H9 (cell line): ENCODE measurements at regions not wholly inside any gene's neighbourhood (a gene's known extent, or its start where the extent isn't known, plus 50 kb on each side); places are given as distances from the start of the nearest gene placed in this dataset.
"Not testable (repeated sequence)": the region's sequence is repeated elsewhere in the genome, so short reads cannot be mapped to it uniquely, and the experiment has no call there.

Experiments used
- DNase-seq: peaks from one replicate; pipeline ENCODE4 v3.0.0-alpha.2; 2017
- H2AFZ ChIP-seq: one replicate; pipeline ENCODE4 v1.6.1; 2013; ENCODE audit warnings: mild to moderate bottlenecking, low read length, control low read depth, moderate library complexity
- H2AK5ac ChIP-seq: 2 replicates; pipeline ENCODE4 v1.6.1; 2013; ENCODE audit warnings: low read length, control low read depth, mixed read lengths; ENCODE audit not compliant: insufficient read length
- H2BK120ac ChIP-seq: one replicate; pipeline ENCODE4 v1.6.1; 2013; ENCODE audit warnings: low read depth, mild to moderate bottlenecking, low read length, control low read depth, inconsistent platforms; ENCODE audit not compliant: poor library complexity, severe bottlenecking
- H2BK12ac ChIP-seq: 2 replicates; pipeline ENCODE4 v1.6.1; 2013; ENCODE audit warnings: low read length, control low read depth, mixed read lengths, low read depth; ENCODE audit not compliant: insufficient read length
- H2BK15ac ChIP-seq: 2 replicates; pipeline ENCODE4 v1.6.1; 2013; ENCODE audit warnings: low read depth, low read length, control low read depth
- H2BK20ac ChIP-seq: one replicate; pipeline ENCODE4 v1.6.1; 2013; ENCODE audit warnings: low read depth, mild to moderate bottlenecking, low read length, control low read depth, inconsistent platforms; ENCODE audit not compliant: poor library complexity, severe bottlenecking
- H2BK5ac ChIP-seq: 2 replicates; pipeline ENCODE4 v1.6.1; 2013; ENCODE audit warnings: low read length, control low read depth, mixed read lengths; ENCODE audit not compliant: insufficient read length
- H3K14ac ChIP-seq: 2 replicates; pipeline ENCODE4 v1.6.1; 2013; ENCODE audit warnings: low read length, control low read depth; ENCODE audit not compliant: insufficient read depth
- H3K18ac ChIP-seq: 2 replicates; pipeline ENCODE4 v1.6.1; 2013; ENCODE audit warnings: low read depth, mild to moderate bottlenecking, mixed read lengths, low read length, control low read depth; ENCODE audit not compliant: insufficient read length
- H3K23ac ChIP-seq: 2 replicates; pipeline ENCODE4 v1.6.1; 2013; ENCODE audit warnings: low read length, control low read depth, mixed read lengths, low read depth; ENCODE audit not compliant: insufficient read length
- H3K23me2 ChIP-seq: 2 replicates; pipeline ENCODE4 v1.6.1; 2013; ENCODE audit warnings: low read depth, mild to moderate bottlenecking, mixed read lengths, low read length, control low read depth; ENCODE audit not compliant: insufficient read length, poor library complexity, severe bottlenecking
- H3K27ac ChIP-seq: 2 replicates; pipeline ENCODE4 v1.5.1; 2013; ENCODE audit warnings: low read length, control low read depth, mixed read lengths, low read depth; ENCODE audit not compliant: insufficient read length
- H3K27me3 ChIP-seq: 2 replicates; pipeline ENCODE4 v1.6.1; 2013; ENCODE audit warnings: low read length, control low read depth, inconsistent platforms; ENCODE audit not compliant: insufficient read depth
- H3K4ac ChIP-seq: 2 replicates; pipeline ENCODE4 v1.6.1; 2013; ENCODE audit warnings: low read depth, mild to moderate bottlenecking, control low read depth, inconsistent platforms, low read length, moderate library complexity
- H3K4me1 ChIP-seq: 2 replicates; pipeline ENCODE4 v1.6.1; 2013; ENCODE audit warnings: low read length, control low read depth, inconsistent platforms; ENCODE audit not compliant: insufficient read depth
- H3K4me2 ChIP-seq: 2 replicates; pipeline ENCODE4 v1.6.1; 2013; ENCODE audit warnings: low read length, control low read depth, mixed read lengths; ENCODE audit not compliant: insufficient read length, insufficient read depth
- H3K56ac ChIP-seq: 2 replicates; pipeline ENCODE4 v1.6.1; 2013; ENCODE audit warnings: low read depth, mild to moderate bottlenecking, mixed read lengths, low read length, control low read depth; ENCODE audit not compliant: insufficient read length
- H3K79me1 ChIP-seq: 2 replicates; pipeline ENCODE4 v1.6.1; 2013; ENCODE audit warnings: low read depth, mild to moderate bottlenecking, moderate library complexity, low read length, control low read depth, inconsistent platforms; ENCODE audit not compliant: insufficient read depth, poor library complexity, severe bottlenecking
- H3K79me2 ChIP-seq: 2 replicates; pipeline ENCODE4 v1.6.1; 2013; ENCODE audit warnings: low read length, control low read depth, inconsistent platforms; ENCODE audit not compliant: insufficient read depth
- H3K9ac ChIP-seq: 2 replicates; pipeline ENCODE4 v1.6.1; 2013; ENCODE audit warnings: low read length, control low read depth, mixed read lengths; ENCODE audit not compliant: insufficient read length; ENCODE audit errors: extremely low read depth
- H3K9me3 ChIP-seq: one replicate; pipeline ENCODE4 v1.6.1; 2013; ENCODE audit warnings: low read depth, low read length, inconsistent platforms; ENCODE audit not compliant: control insufficient read depth
- H3T11ph ChIP-seq: one replicate; pipeline ENCODE4 v1.6.1; 2013; ENCODE audit warnings: mild to moderate bottlenecking, low read length, control low read depth, inconsistent platforms
- H4K20me1 ChIP-seq: one replicate; pipeline ENCODE4 v1.6.1; 2013; ENCODE audit not compliant: control insufficient read depth, insufficient read length, insufficient read depth
- H4K5ac ChIP-seq: 2 replicates; pipeline ENCODE4 v1.6.1; 2013; ENCODE audit warnings: low read depth, mild to moderate bottlenecking, mixed read lengths, low read length, control low read depth; ENCODE audit not compliant: insufficient read length
- H4K8ac ChIP-seq: replicated peaks from 2 replicates; pipeline ENCODE4 v1.6.1; 2013; ENCODE audit warnings: low read length, control low read depth, mixed read lengths, low read depth; ENCODE audit not compliant: insufficient read length
- H4K91ac ChIP-seq: 2 replicates; pipeline ENCODE4 v1.6.1; 2013; ENCODE audit warnings: low read depth, mild to moderate bottlenecking, moderate library complexity, mixed read lengths, low read length, control low read depth; ENCODE audit not compliant: insufficient read length
- H3K27ac Mint-ChIP-seq, 3 experiments: 2 replicates in 2 of 3; 3 replicates in 1 of 3; pipeline ENCODE4 v1.8.0; 2020 to 2021; ENCODE audit warnings: mixed read lengths in 3 of 3, mild to moderate bottlenecking in 1 of 3, moderate library complexity in 1 of 3
- H3K27me3 Mint-ChIP-seq: 2 replicates; pipeline ENCODE4 v1.8.0; 2021; ENCODE audit warnings: low read depth, mild to moderate bottlenecking, moderate library complexity, mixed read lengths
- H3K36me3 Mint-ChIP-seq, 3 experiments: 2 replicates in 2 of 3; 3 replicates in 1 of 3; pipeline ENCODE4 v1.8.0; 2020 to 2021; ENCODE audit warnings: low read depth in 3 of 3, mixed read lengths in 3 of 3; ENCODE audit not compliant: insufficient read depth in 1 of 3
- H3K4me1 Mint-ChIP-seq, 2 experiments: 2 replicates each; pipeline ENCODE4 v1.8.0; 2020; ENCODE audit warnings: mixed read lengths in 2 of 2
- H3K4me3 Mint-ChIP-seq, 2 experiments: 2 replicates in 1 of 2; 3 replicates in 1 of 2; pipeline ENCODE4 v1.8.0; 2020 to 2021; ENCODE audit warnings: mild to moderate bottlenecking in 2 of 2, mixed read lengths in 2 of 2, moderate library complexity in 1 of 2
- H3K9me3 Mint-ChIP-seq, 2 experiments: 2 replicates in 1 of 2; 3 replicates in 1 of 2; pipeline ENCODE4 v1.8.0; 2020; ENCODE audit warnings: mild to moderate bottlenecking in 2 of 2, mixed read lengths in 2 of 2, moderate library complexity in 1 of 2
- WGBS: extraction: QIAGEN DNeasy Blood & Tissue Kit; methylation state at CpG from one replicate; pipeline ENCODE4 v1.1.7; 2013; ENCODE audit warnings: missing lambda C conversion rate, low lambda C conversion rate, mixed read lengths; ENCODE audit not compliant: insufficient read length; ENCODE audit errors: extremely low coverage; 5-methylcytosine and 5-hydroxymethylcytosine counted together
- TF ChIP-seq, protein P1 (sequence below): fragments of 200-600 bp; sonication (generic); conservative IDR thresholded peaks from 3 replicates; pipeline ENCODE4 v1.8.0; 2021; ENCODE audit warnings: antibody characterized with exemption, mild to moderate bottlenecking

GRCh38 chrX:142266417-142266816 lies 61.3 kb upstream of the MAGEC2 start:
- Mint-ChIP-seq H3K27me3 (peaks cover 20% of the 10 kb centered on the region), H3K27ac (no peak overlapping the region)
- no peak overlapping the region for H3T11ph ChIP-seq

DNA sequence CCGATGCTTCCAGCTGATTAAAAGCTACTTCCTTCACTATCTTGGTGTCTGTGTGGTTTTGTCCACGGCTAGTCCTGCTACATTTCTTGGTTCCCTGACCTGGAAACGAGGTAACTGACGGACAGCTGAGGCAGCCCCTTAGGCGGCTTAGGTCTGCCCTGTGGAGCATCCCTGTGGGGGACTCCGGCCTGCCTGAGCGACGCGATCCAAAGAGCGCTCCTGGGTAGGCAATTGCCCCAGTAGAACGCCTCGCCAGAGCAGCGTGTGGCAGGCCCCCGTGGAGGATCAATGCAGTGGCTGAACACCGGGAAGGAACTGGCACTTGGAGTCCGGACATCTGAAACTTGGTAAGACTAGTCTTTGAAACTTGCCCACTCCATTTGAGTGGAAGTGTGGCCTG lies 60.5 kb upstream of the MAGEC2 start:
- not testable (repeated sequence) for H4K91ac ChIP-seq, H3K18ac ChIP-seq, H3K23ac ChIP-seq, H3K79me2 ChIP-seq, H2BK5ac ChIP-seq, H3K27me3 ChIP-seq, H3K56ac ChIP-seq, H4K20me1 ChIP-seq, H3K4me2 ChIP-seq, H4K8ac ChIP-seq, H2BK20ac ChIP-seq, H3K4me3 Mint-ChIP-seq, H4K5ac ChIP-seq, H3K23me2 ChIP-seq, H2BK120ac ChIP-seq, H3K79me1 ChIP-seq, H3K9me3 ChIP-seq, H3K27ac ChIP-seq, H3K4me1 ChIP-seq, H3K27ac Mint-ChIP-seq, H3K14ac ChIP-seq, H2BK15ac ChIP-seq, DNase-seq, H2BK12ac ChIP-seq, H3K9ac ChIP-seq, H3K4ac ChIP-seq, H2AK5ac ChIP-seq, H2AFZ ChIP-seq, H3T11ph ChIP-seq, H3K4me1 Mint-ChIP-seq
- peaks cover 17% of the 10 kb centered on the region for H3K27me3 Mint-ChIP-seq
- WGBS: no CpG with 5 or more reads among the region's 16 CpGs
- H3K36me3 Mint-ChIP-seq: peaks cover 11 to 18% (median 11%) of the 10 kb centered on the region in 3 experiments; a peak in 5 of 7 replicates
- H3K9me3 Mint-ChIP-seq: peaks cover 56 to 65% of the 10 kb centered on the region in 2 experiments

More at GRCh38 chrX:142266417-142266816, 61.3 kb upstream of the MAGEC2 start:
- H2BK12ac ChIP-seq: no peak overlapping the region
- H2AK5ac ChIP-seq: no peak overlapping the region
- no peaks in the 10 kb centered on the region for H3K27me3 ChIP-seq
- no peaks in the 10 kb centered on the region for H3K23me2 ChIP-seq
- no peaks in the 10 kb centered on the region for H3K9me3 ChIP-seq
- no peak overlapping the region for H2BK15ac ChIP-seq
- H3K9me3 Mint-ChIP-seq: peaks cover 57 to 64% of the 10 kb centered on the region in 2 experiments
- H2BK20ac ChIP-seq: no peak overlapping the region
- H3K79me2 ChIP-seq: no peaks in the 10 kb centered on the region
- WGBS: no CpG with 5 or more reads among the region's 10 CpGs
- no peak overlapping the region for H3K23ac ChIP-seq
- H4K8ac ChIP-seq: no peak overlapping the region
- H4K20me1 ChIP-seq: no peaks in the 10 kb centered on the region
- H3K4me1 Mint-ChIP-seq: peaks cover 8% of the 10 kb centered on the region in 2 experiments; a peak in 3 of 4 replicates
- H3K14ac ChIP-seq: no peak overlapping the region
- TF ChIP-seq, protein P1, sequence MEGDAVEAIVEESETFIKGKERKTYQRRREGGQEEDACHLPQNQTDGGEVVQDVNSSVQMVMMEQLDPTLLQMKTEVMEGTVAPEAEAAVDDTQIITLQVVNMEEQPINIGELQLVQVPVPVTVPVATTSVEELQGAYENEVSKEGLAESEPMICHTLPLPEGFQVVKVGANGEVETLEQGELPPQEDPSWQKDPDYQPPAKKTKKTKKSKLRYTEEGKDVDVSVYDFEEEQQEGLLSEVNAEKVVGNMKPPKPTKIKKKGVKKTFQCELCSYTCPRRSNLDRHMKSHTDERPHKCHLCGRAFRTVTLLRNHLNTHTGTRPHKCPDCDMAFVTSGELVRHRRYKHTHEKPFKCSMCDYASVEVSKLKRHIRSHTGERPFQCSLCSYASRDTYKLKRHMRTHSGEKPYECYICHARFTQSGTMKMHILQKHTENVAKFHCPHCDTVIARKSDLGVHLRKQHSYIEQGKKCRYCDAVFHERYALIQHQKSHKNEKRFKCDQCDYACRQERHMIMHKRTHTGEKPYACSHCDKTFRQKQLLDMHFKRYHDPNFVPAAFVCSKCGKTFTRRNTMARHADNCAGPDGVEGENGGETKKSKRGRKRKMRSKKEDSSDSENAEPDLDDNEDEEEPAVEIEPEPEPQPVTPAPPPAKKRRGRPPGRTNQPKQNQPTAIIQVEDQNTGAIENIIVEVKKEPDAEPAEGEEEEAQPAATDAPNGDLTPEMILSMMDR: no peak
- no peak overlapping the region for H3K4me2 ChIP-seq
- DNase-seq: no peak
- H3K4ac ChIP-seq: no peak overlapping the region
- no peak overlapping the region for H4K91ac ChIP-seq
- no peak overlapping the region for H2BK120ac ChIP-seq
- H3K27ac ChIP-seq: no peak overlapping the region
- H3K9ac ChIP-seq: no peak overlapping the region
- no peak overlapping the region for H2BK5ac ChIP-seq
- no peak overlapping the region for H3K4me3 Mint-ChIP-seq
- peaks cover 11 to 18% (median 12%) of the 10 kb centered on the region in 3 experiments; a peak in 5 of 7 replicates for H3K36me3 Mint-ChIP-seq
- no peak overlapping the region for H2AFZ ChIP-seq
- no peak overlapping the region for H3K56ac ChIP-seq
- no peak overlapping the region for H3K18ac ChIP-seq
- no peak overlapping the region for H4K5ac ChIP-seq
- H3K4me1 ChIP-seq: no peaks in the 10 kb centered on the region
- no peaks in the 10 kb centered on the region for H3K79me1 ChIP-seq
